D721Med (cell line): ENCODE measurements at regions not wholly inside any gene's neighbourhood (a gene's known extent, or its start where the extent isn't known, plus 50 kb on each side); places are given as distances from the start of the nearest gene placed in this dataset.

Experiments used
- DNase-seq: peaks from one replicate; pipeline ENCODE4 v3.0.0; 2011; ENCODE audit warnings: low spot score; ENCODE audit not compliant: insufficient read length
- FAIRE-seq: peaks from 2 replicates; lab custom pipeline; 2011; peaks lifted over from hg19 to GRCh38; lab: Jason Lieb, UNC
- TF ChIP-seq, protein P1 (sequence below): IDR thresholded peaks from 2 replicates; pipeline ENCODE4 v1.5.1; 2012; ENCODE audit warnings: mild to moderate bottlenecking, control low read depth; ENCODE audit not compliant: insufficient read depth; ENCODE audit errors: missing control alignments

DNA sequence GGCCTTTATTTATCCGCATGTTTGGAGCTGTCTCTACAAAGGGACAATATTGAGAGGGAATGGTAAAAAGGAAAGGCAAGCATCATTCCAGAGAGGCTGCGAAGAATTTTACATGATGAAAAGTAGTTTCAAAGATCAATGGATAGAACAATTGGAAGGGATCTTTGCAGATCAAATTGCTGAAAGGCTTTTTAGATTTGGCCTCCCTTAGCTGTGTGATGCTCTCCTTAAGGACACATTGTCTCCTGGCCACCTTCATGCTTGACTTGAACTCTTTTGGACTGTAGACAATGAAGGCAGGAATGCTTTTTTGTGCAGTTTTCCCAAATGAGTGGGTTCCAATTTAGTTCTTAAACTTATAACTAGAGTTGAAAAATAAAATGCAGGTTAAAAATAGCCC lies 344.7 kb downstream of the ARL4A start:
- DNase-seq (no peak), FAIRE-seq (no peak)
- TF ChIP-seq, protein P1, sequence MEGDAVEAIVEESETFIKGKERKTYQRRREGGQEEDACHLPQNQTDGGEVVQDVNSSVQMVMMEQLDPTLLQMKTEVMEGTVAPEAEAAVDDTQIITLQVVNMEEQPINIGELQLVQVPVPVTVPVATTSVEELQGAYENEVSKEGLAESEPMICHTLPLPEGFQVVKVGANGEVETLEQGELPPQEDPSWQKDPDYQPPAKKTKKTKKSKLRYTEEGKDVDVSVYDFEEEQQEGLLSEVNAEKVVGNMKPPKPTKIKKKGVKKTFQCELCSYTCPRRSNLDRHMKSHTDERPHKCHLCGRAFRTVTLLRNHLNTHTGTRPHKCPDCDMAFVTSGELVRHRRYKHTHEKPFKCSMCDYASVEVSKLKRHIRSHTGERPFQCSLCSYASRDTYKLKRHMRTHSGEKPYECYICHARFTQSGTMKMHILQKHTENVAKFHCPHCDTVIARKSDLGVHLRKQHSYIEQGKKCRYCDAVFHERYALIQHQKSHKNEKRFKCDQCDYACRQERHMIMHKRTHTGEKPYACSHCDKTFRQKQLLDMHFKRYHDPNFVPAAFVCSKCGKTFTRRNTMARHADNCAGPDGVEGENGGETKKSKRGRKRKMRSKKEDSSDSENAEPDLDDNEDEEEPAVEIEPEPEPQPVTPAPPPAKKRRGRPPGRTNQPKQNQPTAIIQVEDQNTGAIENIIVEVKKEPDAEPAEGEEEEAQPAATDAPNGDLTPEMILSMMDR, result no peak

DNA sequence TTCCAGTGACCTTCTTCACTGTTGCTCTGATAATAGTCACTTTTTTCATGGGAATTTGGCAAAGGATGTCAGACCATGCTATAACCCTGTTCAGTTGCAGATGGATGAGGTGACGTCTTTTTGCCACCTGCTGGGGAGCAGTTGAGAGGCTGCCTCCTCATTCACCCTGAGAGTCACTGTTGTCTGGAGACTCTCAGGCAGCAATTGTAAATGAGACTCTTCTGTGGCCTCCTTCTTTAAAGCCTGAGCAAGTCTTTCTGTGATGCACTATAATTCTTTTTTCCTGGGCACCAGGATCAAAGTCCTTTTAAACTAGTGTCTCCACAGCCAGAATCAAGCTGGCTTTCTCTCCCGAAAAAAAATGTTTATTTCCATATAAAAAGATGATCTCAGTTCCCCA lies 345.1 kb downstream of the ARL4A start:
- FAIRE-seq (no peak), DNase-seq (no peak)
- TF ChIP-seq, protein P1, result no peak

DNA sequence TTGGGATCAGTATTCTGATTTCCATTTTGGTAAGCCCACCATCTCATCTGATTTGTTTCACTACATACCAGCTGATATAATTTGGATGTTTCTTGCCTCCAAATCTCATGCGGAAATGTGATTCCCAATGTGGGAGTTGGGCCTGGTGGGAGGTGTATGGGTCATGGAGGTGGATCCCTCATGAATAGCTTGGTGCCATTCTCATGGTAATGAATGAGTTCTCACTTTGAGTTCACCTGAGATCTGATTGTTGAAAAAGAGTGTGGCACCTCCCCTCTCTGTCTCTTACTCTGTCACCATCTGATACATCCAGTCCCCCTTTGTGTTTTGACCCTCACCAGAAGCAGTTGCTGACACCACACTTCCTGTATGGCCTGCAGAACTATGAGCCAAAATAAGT lies 347.3 kb downstream of the ARL4A start:
- DNase-seq (no peak), FAIRE-seq (no peak)
- TF ChIP-seq, protein P1, result no peak

DNA sequence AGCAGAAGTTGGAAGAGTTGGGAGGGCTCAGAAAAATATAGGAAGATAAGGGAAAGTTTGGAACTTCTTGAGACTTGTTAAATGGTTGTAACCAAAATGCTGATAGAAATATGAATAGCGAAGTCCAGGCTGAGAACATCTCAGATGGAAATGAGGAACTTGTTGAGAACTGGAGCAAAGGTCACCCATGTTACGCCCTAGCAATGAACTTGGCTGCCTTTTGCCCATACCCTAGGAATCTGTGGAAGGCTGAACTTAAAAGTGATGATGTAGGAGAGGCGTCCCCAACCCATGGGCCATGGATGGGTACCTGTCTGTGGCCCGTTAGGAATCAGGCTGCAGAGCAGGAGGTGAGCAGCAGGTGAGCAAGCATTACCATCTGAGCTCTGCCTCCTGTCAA lies 347.8 kb downstream of the ARL4A start:
- FAIRE-seq, result no peak
- DNase-seq, result no peak
- TF ChIP-seq, protein P1, result no peak

DNA sequence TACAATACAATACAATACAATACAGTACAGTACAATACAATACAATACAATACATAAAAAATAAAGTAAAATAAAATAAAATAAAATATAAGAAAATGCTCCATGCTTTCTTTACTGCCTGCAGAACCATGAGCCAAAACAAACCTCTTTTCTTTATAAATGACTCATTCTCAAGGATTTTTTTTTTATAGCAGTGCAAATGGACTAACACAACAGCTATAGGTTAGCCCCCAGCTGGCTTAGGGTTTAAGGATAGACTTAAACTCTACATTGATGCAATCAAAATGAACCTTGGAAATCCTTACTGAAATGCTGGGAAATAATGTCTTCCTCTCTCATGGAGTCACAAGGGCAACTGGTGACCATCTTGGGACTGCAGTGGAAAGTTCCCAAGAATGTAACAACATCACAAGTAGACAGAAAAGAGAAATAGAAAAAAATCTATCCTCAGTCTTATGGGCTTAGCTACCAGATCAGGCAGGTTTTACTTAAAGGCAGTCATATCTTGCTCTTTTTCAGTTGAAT lies 348.9 kb downstream of the ARL4A start:
- no peak for DNase-seq
- FAIRE-seq, result no peak
- TF ChIP-seq, protein P1, result no peak

DNA sequence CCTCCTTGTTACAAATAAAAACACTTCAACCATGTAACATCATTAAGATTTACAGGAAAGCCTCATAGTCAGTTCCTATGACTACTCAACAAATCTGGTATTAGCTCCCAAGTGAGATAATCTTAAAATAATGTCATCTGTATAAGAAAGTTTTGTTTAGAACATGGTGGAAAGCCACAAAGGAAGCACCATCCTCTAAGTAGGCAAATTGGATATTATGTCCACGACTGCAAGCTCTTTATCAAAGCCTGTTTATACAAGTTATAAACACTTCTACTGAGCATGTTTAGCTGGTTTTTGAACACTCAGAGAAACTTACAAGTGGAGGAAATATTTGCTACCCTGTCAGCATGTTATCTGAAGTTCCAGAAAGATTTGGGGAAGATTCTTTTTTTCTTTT lies 349.8 kb downstream of the ARL4A start:
- TF ChIP-seq, protein P1, result no peak
- no peak for FAIRE-seq

DNA sequence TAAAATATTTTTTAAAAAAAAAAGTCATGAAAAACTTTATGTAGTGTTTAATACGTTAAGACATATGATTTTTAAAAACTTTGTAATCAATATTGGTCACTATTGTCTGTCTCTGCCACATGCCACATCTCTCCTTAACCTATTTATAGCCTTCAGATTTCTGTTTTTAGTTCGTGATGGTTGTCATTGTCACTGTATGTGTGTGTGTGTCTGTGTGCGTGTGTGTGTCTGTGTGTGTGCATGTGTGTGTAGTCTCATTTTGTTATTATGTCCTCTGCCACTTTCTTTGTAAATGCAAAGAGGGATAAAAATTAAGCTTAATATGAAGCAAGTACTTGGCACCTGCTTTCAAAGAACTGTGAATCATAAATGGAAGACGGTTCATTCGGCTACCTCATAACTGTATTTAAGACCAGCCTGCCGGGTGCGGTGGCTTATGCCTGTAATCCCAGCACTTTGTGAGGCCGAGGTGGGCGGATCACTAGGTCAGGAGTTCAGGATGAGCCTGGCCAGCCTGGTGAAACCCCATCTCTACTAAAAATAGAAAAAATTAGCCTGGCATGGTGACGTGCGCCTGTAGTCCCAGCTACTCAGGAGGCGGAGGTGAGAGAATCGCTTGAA lies 354.0 kb downstream of the ARL4A start:
- FAIRE-seq (no peak), DNase-seq (no peak)
- TF ChIP-seq, protein P1, result no peak

More for the DNA sequence above, 349.8 kb downstream of the ARL4A start:
- no peak for DNase-seq
